Duodenal mucosa (tissue), 2 donors: ENCODE measurements at regions not wholly inside any gene's neighbourhood (a gene's known extent, or its start where the extent isn't known, plus 50 kb on each side); places are given as distances from the start of the nearest gene placed in this dataset.

Experiments used
- H3K27ac ChIP-seq: one replicate; pipeline ENCODE4 v1.7.0; 2013; ENCODE audit warnings: low read depth, low read length
- H3K27me3 ChIP-seq, 2 donors: one replicate each; pipeline ENCODE4 v1.7.0; 2013; ENCODE audit warnings: low read length in 2 of 2, control low read depth in 1 of 2; ENCODE audit not compliant: insufficient read depth in 2 of 2, control insufficient read depth in 1 of 2
- H3K36me3 ChIP-seq, 2 donors: one replicate each; pipeline ENCODE4 v1.7.0; 2013; ENCODE audit warnings: low read length in 2 of 2, control low read depth in 1 of 2; ENCODE audit not compliant: insufficient read depth in 2 of 2, control insufficient read depth in 1 of 2
- H3K4me1 ChIP-seq, 2 donors: one replicate each; pipeline ENCODE4 v1.7.0; 2013; ENCODE audit warnings: low read length in 2 of 2, control low read depth in 1 of 2; ENCODE audit not compliant: insufficient read depth in 2 of 2, control insufficient read depth in 1 of 2
- H3K4me3 ChIP-seq, 2 donors: one replicate each; pipeline ENCODE4 v1.7.0; 2013; ENCODE audit warnings: low read length in 2 of 2, low read depth in 1 of 2
- H3K9ac ChIP-seq, 2 donors: one replicate each; pipeline ENCODE4 v1.7.0; 2013; ENCODE audit warnings: low read length in 2 of 2, low read depth in 1 of 2
- H3K9me3 ChIP-seq, 2 donors: one replicate each; pipeline ENCODE4 v1.7.0; 2013; ENCODE audit warnings: low read length in 2 of 2, control low read depth in 1 of 2; ENCODE audit not compliant: control insufficient read depth in 1 of 2

GRCh38 chr1:115398745-115399144, 60.7 kb upstream of the NGF start:
- Histone ChIP-seq H3K9ac (no peak overlapping the region), H3K9me3 (no peaks in the 10 kb centered on the region), H3K27ac (no peak overlapping the region), H3K4me3 (no peak overlapping the region), H3K4me1 (no peaks in the 10 kb centered on the region), H3K27me3 (no peaks in the 10 kb centered on the region), H3K36me3 (no peaks in the 10 kb centered on the region)
